HEK293T (cell line): ENCODE measurements at regions not wholly inside any gene's neighbourhood (a gene's known extent, or its start where the extent isn't known, plus 50 kb on each side); places are given as distances from the start of the nearest gene placed in this dataset.

Source experiments
- BHLHE40 ChIP-seq: fragments of 450-650 bp; IDR thresholded peaks from 2 replicates; pipeline ENCODE4 v1.6.1; 2016; ENCODE audit warnings: mild to moderate bottlenecking, moderate library complexity, borderline replicate concordance
- CTBP1 ChIP-seq: fragments of 450-650 bp; IDR thresholded peaks from 2 replicates; pipeline ENCODE4 v1.6.1; 2016; ENCODE audit warnings: borderline replicate concordance
- ELF4 ChIP-seq: fragments of 450-650 bp; IDR thresholded peaks from 2 replicates; pipeline ENCODE4 v1.6.1; 2017; ENCODE audit warnings: antibody characterized with exemption
- FOXA1 ChIP-seq: fragments of 450-650 bp; IDR thresholded peaks from 2 replicates; pipeline ENCODE4 v1.6.1; 2016; ENCODE audit warnings: mild to moderate bottlenecking
- FOXK2 ChIP-seq: fragments of 450-650 bp; IDR thresholded peaks from 2 replicates; pipeline ENCODE4 v1.6.1; 2016; ENCODE audit warnings: mild to moderate bottlenecking
- FOXM1 ChIP-seq: fragments of 450-650 bp; IDR thresholded peaks from 2 replicates; pipeline ENCODE4 v1.6.1; 2017; ENCODE audit warnings: mild to moderate bottlenecking, borderline replicate concordance
- HDGF ChIP-seq: fragments of 450-650 bp; IDR thresholded peaks from 2 replicates; pipeline ENCODE4 v1.6.1; 2017; ENCODE audit warnings: antibody characterized with exemption, borderline replicate concordance
- LEF1 ChIP-seq: fragments of 450-650 bp; IDR thresholded peaks from 2 replicates; pipeline ENCODE4 v1.6.1; 2017; ENCODE audit warnings: mild to moderate bottlenecking, borderline replicate concordance
- NFRKB ChIP-seq: fragments of 450-650 bp; IDR thresholded peaks from 2 replicates; pipeline ENCODE4 v1.6.1; 2016; ENCODE audit warnings: mild to moderate bottlenecking, moderate library complexity
- SP1 ChIP-seq: fragments of 450-650 bp; IDR thresholded peaks from 2 replicates; pipeline ENCODE4 v1.6.1; 2017
- SUZ12 ChIP-seq: fragments of 450-650 bp; IDR thresholded peaks from 2 replicates; pipeline ENCODE4 v1.6.1; 2016; ENCODE audit warnings: mild to moderate bottlenecking
- TARDBP ChIP-seq: fragments of 450-650 bp; IDR thresholded peaks from 2 replicates; pipeline ENCODE4 v1.6.1; 2016
- ZNF384 ChIP-seq: fragments of 450-650 bp; IDR thresholded peaks from 2 replicates; pipeline ENCODE4 v1.6.1; 2016

DNA sequence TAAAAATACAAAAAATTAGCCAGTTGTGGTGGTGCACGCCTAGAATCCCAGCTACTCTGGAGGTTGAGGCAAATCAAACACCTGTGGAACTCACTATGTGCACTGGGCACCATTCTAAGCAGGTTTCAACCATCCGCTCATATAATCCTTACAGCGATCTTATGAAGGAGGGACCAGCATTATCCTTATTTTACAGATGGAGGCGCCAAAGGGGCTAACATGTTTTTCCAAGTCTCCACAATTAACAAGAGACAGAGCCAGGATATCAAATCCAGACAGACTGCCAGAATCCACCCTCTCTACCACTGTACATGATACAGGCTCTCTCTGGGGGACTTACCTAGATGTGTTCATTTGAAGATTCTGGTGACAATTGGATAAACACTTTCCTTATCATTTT lies 479.0 kb downstream of the XYLT1 start:
- TF ChIP-seq FOXK2 (no peak), NFRKB (no peak), TARDBP (no peak), CTBP1 (no peak), HDGF (no peak), ELF4 (no peak), SP1 (no peak), SUZ12 (no peak), FOXA1 (no peak), LEF1 (no peak), ZNF384 (no peak), BHLHE40 (no peak), FOXM1 (no peak)
